AG04450 (cell line): ENCODE measurements at regions not wholly inside any gene's neighbourhood (a gene's known extent, or its start where the extent isn't known, plus 50 kb on each side); places are given as distances from the start of the nearest gene placed in this dataset.

Source experiments
- CTCF ChIA-PET: fragments of 300-600, 350-600 bp; formaldehyde crosslinking; extraction: SDS; loops from one replicate; lab custom pipeline; 2022; ENCODE audit warnings: antibody characterized with exemption, inconsistent platforms; lab: Charles Lee
- POLR2A ChIA-PET: fragments of 350-600 bp; formaldehyde crosslinking; extraction: SDS; loops from one replicate; lab custom pipeline; 2021; ENCODE audit warnings: antibody characterized with exemption, inconsistent platforms; lab: Yijun Ruan, JAX
- DNase-seq: peaks from one replicate; pipeline ENCODE4 v3.0.0-alpha.2; 2011; ENCODE audit warnings: low read depth, low spot score
- H3K27ac ChIP-seq: one replicate; pipeline ENCODE4 v1.5.1; 2012; ENCODE audit warnings: low read depth, low read length, control low read depth
- H3K27me3 ChIP-seq: one replicate; pipeline ENCODE4 v1.6.0; 2012; ENCODE audit warnings: low read length; ENCODE audit not compliant: control insufficient read depth, insufficient read depth
- H3K4me3 ChIP-seq: 2 replicates; pipeline ENCODE4 v1.5.1; 2011; ENCODE audit warnings: mild to moderate bottlenecking, low read depth, low read length, control low read depth
- H3K9me3 ChIP-seq: 2 replicates; pipeline ENCODE4 v1.5.1; 2012; ENCODE audit warnings: low read length; ENCODE audit not compliant: control insufficient read depth, insufficient read depth
- CTCF ChIP-seq: IDR thresholded peaks from 2 replicates; pipeline ENCODE4 v1.5.1; 2011; ENCODE audit warnings: low read depth, low read length, control low read depth, inconsistent platforms

GRCh38 chr1:110787328-110788071 is 85.4 kb upstream of the CD53 start:
- POLR2A ChIA-PET: no interaction called here

GRCh38 chr1:110786802-110787327 is 86.1 kb upstream of the CD53 start:
- POLR2A ChIA-PET: no interaction called here
- CTCF ChIA-PET: interaction anchor here (0.9 to 2.2 kb wide), 3 partner anchors 21 to 167 kb away, joined by 3 to 17 read pairs (median 7); no protein-coding TSS in a partner anchor
- Histone ChIP-seq H3K27me3 (no peaks in the 10 kb centered on the region), H3K9me3 (no peaks in the 10 kb centered on the region), H3K27ac (no peak overlapping the region), H3K4me3 (no peak overlapping the region)
- TF ChIP-seq CTCF: no peak
- DNase-seq: no peak

More at GRCh38 chr1:110787328-110788071, 85.4 kb upstream of the CD53 start:
- CTCF ChIA-PET: interaction anchor here (0.9 to 2.2 kb wide), 3 partner anchors 22 to 168 kb away, joined by 3 to 17 read pairs (median 7); no protein-coding TSS in a partner anchor
- no peaks in the 10 kb centered on the region for H3K27me3 ChIP-seq
- no peaks in the 10 kb centered on the region for H3K9me3 ChIP-seq
- no peak for TF ChIP-seq CTCF
- H3K4me3 ChIP-seq: no peak overlapping the region
- H3K27ac ChIP-seq: no peak overlapping the region
- no peak for DNase-seq

GRCh38 chr1:110785612-110786011 is 87.3 kb upstream of the CD53 start:
- H3K4me3 ChIP-seq: no peak overlapping the region
- H3K27me3 ChIP-seq: no peaks in the 10 kb centered on the region
- no peak for TF ChIP-seq CTCF
- ChIA-PET CTCF (no interaction called here), POLR2A (no interaction called here)
- H3K9me3 ChIP-seq: no peaks in the 10 kb centered on the region
- no peak overlapping the region for H3K27ac ChIP-seq
- DNase-seq: no peak

GRCh38 chr1:110785055-110785454 is 87.9 kb upstream of the CD53 start:
- TF ChIP-seq CTCF: no peak
- H3K27ac ChIP-seq: no peak overlapping the region
- H3K27me3 ChIP-seq: no peaks in the 10 kb centered on the region
- DNase-seq: no peak
- no peak overlapping the region for H3K4me3 ChIP-seq
- CTCF ChIA-PET: interaction anchor here (0.6 to 3.6 kb wide), 5 partner anchors 12 to 1239 kb away, joined by 3 to 17 read pairs (median 6); no protein-coding TSS in a partner anchor
- no peaks in the 10 kb centered on the region for H3K9me3 ChIP-seq
- POLR2A ChIA-PET: no interaction called here
